AG04450 (cell line): ENCODE measurements at regions not wholly inside any gene's neighbourhood (a gene's known extent, or its start where the extent isn't known, plus 50 kb on each side); places are given as distances from the start of the nearest gene placed in this dataset.
"Not testable (repeated sequence)": the region's sequence is repeated elsewhere in the genome, so short reads cannot be mapped to it uniquely, and the experiment has no call there.

ENCODE experiments used
- CTCF ChIA-PET: fragments of 300-600, 350-600 bp; formaldehyde crosslinking; extraction: SDS; loops from one replicate; lab custom pipeline; 2022; ENCODE audit warnings: antibody characterized with exemption, inconsistent platforms; lab: Charles Lee
- POLR2A ChIA-PET: fragments of 350-600 bp; formaldehyde crosslinking; extraction: SDS; loops from one replicate; lab custom pipeline; 2021; ENCODE audit warnings: antibody characterized with exemption, inconsistent platforms; lab: Yijun Ruan, JAX
- DNase-seq: peaks from one replicate; pipeline ENCODE4 v3.0.0-alpha.2; 2011; ENCODE audit warnings: low read depth, low spot score
- H3K27ac ChIP-seq: one replicate; pipeline ENCODE4 v1.5.1; 2012; ENCODE audit warnings: low read depth, low read length, control low read depth
- H3K27me3 ChIP-seq: one replicate; pipeline ENCODE4 v1.6.0; 2012; ENCODE audit warnings: low read length; ENCODE audit not compliant: control insufficient read depth, insufficient read depth
- H3K4me3 ChIP-seq: 2 replicates; pipeline ENCODE4 v1.5.1; 2011; ENCODE audit warnings: mild to moderate bottlenecking, low read depth, low read length, control low read depth
- H3K9me3 ChIP-seq: 2 replicates; pipeline ENCODE4 v1.5.1; 2012; ENCODE audit warnings: low read length; ENCODE audit not compliant: control insufficient read depth, insufficient read depth
- TF ChIP-seq, protein P1 (sequence below): IDR thresholded peaks from 2 replicates; pipeline ENCODE4 v1.5.1; 2011; ENCODE audit warnings: low read depth, low read length, control low read depth, inconsistent platforms

DNA sequence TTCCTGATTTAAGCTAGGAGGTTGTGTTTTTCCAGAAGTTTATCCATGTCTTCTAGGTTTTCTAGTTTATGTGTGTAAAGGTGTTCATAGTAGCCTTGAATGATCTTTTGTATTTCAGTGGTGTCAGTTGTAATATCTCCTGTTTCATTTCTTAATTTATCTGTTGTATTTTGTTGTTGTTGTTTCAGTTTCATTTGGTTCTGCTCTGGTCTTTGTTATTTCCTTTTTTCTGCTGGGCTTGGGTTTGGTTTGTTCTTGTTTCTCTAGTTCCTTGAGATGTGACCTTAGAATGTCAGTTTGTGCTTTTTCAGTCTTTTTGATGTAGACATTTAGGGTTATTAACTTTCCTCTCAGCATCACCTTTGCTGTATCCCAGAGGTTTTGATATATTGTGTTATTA is 62.8 kb downstream of the SCP2D1 start:
- POLR2A ChIA-PET, H3K27ac ChIP-seq, DNase-seq, H3K27me3 ChIP-seq, H3K4me3 ChIP-seq, H3K9me3 ChIP-seq: not testable (repeated sequence)
- CTCF ChIA-PET = interaction anchor here (0.7 kb wide), 1 partner anchor 244 kb away, joined by 3 read pairs; no protein-coding TSS in a partner anchor

DNA sequence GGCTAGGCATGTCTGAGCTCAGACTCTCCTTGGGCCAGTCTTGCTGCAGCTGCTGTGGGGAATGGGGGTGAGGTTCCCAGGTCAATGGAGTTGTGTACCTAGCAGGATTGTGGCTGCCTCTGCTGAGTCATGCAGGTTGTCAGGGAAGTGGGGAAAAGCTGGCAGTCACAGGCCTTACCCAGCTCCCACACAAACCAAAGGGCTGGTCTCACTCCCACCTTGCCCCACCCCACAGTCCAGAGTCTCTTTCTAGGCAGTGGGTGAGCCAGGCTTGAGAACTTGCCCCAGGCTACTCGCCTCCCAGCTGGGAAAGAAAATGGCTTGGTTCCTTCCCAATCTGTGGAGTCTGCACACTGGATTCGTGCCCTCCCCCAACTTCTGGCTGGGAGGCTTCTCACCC is 65.7 kb downstream of the SCP2D1 start:
- Histone ChIP-seq H3K9me3 (no peaks in the 10 kb centered on the region), H3K4me3 (no peak overlapping the region), H3K27ac (no peak overlapping the region), H3K27me3 (no peaks in the 10 kb centered on the region)
- POLR2A ChIA-PET = no interaction called here
- DNase-seq = no peak
- TF ChIP-seq, protein P1, sequence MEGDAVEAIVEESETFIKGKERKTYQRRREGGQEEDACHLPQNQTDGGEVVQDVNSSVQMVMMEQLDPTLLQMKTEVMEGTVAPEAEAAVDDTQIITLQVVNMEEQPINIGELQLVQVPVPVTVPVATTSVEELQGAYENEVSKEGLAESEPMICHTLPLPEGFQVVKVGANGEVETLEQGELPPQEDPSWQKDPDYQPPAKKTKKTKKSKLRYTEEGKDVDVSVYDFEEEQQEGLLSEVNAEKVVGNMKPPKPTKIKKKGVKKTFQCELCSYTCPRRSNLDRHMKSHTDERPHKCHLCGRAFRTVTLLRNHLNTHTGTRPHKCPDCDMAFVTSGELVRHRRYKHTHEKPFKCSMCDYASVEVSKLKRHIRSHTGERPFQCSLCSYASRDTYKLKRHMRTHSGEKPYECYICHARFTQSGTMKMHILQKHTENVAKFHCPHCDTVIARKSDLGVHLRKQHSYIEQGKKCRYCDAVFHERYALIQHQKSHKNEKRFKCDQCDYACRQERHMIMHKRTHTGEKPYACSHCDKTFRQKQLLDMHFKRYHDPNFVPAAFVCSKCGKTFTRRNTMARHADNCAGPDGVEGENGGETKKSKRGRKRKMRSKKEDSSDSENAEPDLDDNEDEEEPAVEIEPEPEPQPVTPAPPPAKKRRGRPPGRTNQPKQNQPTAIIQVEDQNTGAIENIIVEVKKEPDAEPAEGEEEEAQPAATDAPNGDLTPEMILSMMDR = no peak
- CTCF ChIA-PET = interaction anchor here (1.1 kb wide), 1 partner anchor 247 kb away, joined by 4 read pairs; no protein-coding TSS in a partner anchor

DNA sequence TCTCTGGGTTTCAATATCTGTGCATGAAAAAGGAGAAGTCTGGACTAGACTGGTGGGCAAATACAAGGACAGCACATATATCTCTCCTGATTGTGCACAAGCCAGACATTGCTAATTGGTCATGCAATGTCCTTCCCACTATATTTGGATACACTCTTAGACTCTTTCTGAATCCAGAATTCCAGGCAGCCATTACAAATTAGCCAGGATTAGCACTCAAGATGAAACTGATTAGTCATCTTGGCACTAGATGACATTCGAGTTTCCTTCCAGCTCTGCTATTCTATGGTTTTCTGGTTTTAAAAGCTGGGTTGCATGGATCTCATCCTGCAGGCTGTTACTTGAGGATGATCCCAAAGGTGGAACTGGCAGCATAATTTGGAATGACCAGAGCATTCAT is 73.2 kb downstream of the SCP2D1 start:
- no peak for DNase-seq

DNA sequence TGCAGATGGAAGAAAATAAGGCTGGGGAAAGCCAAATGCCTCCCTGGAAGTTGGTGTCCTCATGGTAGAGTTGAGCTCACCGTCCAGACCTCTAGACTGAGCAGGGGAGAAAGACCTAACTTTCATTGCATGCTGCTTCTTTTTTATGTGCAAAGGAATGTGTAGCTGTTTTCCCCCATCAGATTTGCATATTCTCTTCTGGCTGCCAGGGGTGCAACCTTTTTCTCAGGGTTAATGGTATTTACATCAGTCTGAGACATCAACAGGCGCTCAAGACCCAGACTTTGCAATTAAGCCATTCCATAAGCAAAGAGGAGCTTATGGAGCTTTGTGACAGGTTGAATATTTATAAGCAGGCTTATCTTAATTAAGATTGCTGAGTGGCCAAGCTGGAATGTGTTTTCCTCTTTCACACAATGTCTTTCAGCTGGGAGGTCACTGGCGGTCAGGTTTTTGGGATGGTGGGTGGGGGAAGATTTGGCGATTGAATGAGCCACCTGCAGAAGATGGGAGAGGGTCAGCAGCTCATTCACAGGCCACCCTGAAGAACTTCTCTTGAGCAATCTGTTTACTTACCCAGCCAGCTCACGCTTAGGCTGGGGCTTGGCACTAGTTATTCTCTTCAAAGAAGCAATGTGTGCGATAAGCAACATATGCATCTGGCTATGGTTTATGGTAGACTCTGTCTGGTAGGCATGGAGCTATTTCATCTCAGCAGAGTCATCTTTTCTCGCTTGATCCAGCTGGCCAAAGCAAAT is 88.6 kb downstream of the SCP2D1 start:
- POLR2A ChIA-PET = interaction anchor here (0.6 kb wide), 2 partner anchors 12 to 15 kb away, joined by 5 to 7 read pairs; no protein-coding TSS in a partner anchor
- CTCF ChIA-PET = no interaction called here
- H3K27me3 ChIP-seq = no peaks in the 10 kb centered on the region
- H3K4me3 ChIP-seq = no peak overlapping the region
- no peak overlapping the region for H3K27ac ChIP-seq
- peaks cover 6% of the 10 kb centered on the region; the same call in 1 of the 2 replicates for H3K9me3 ChIP-seq
- no peak for DNase-seq
- TF ChIP-seq, protein P1 = no peak

More for the DNA sequence above, 73.2 kb downstream of the SCP2D1 start:
- Histone ChIP-seq H3K4me3 (no peak overlapping the region), H3K27me3 (no peaks in the 10 kb centered on the region), H3K9me3 (no peaks in the 10 kb centered on the region), H3K27ac (no peak overlapping the region)
- ChIA-PET POLR2A (no interaction called here), CTCF (no interaction called here)
- TF ChIP-seq, protein P1 = no peak

DNA sequence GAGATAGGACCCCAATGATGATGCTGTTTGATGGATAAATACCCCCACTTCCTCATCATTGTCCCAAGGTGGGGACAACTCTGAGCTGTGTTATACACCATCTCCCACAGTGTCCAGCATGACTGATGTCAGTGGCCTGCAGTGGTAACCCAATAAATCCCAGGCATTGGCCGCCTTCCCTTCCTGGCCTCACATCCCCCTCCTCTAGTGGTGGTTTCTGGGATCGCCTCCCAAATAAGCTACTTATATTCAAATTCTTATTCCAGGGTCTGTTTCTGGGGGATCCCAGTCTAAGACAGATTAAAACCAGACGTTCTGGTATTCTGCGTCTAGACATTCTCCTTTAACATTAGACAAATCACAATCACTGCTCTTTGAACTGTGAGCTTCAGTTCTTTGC is 90.6 kb downstream of the SCP2D1 start:
- DNase-seq = no peak
- Histone ChIP-seq H3K9me3 (peaks cover 9% of the 10 kb centered on the region; the same call in 1 of the 2 replicates), H3K4me3 (no peak overlapping the region), H3K27me3 (no peaks in the 10 kb centered on the region), H3K27ac (no peak overlapping the region)
- ChIA-PET POLR2A (no interaction called here), CTCF (no interaction called here)
- TF ChIP-seq, protein P1 = no peak; the same call in 1 of the 2 replicates
